IMR-90 (cell line): ENCODE measurements at regions not wholly inside any gene's neighbourhood (a gene's known extent, or its start where the extent isn't known, plus 50 kb on each side); places are given as distances from the start of the nearest gene placed in this dataset.

Experiments
- CHD1 ChIP-seq: IDR thresholded peaks from 2 replicates; pipeline ENCODE4 v1.6.1; 2012; ENCODE audit warnings: low read depth, low read length, improper control_type of control experiment
- CTCF ChIP-seq: conservative IDR thresholded peaks from 2 replicates; pipeline ENCODE4 v1.5.1; 2012; ENCODE audit warnings: mild to moderate bottlenecking, low read depth, low read length, improper control_type of control experiment
- ELK1 ChIP-seq: fragments of 150-350 bp; IDR thresholded peaks from 2 replicates; pipeline ENCODE4 v1.6.1; 2016; ENCODE audit warnings: low read depth, mild to moderate bottlenecking, low read length, moderate library complexity, borderline replicate concordance
- FOS ChIP-seq: fragments of 150-350 bp; IDR thresholded peaks from 2 replicates; pipeline ENCODE4 v1.6.1; 2016; ENCODE audit warnings: low read depth, low read length
- MAFK ChIP-seq: IDR thresholded peaks from 2 replicates; pipeline ENCODE4 v1.6.1; 2012; ENCODE audit warnings: low read depth, low read length, improper control_type of control experiment
- POLR2A ChIP-seq: IDR thresholded peaks from 2 replicates; pipeline ENCODE4 v1.6.1; 2012; ENCODE audit warnings: mild to moderate bottlenecking, low read depth, low read length
- SMC3 ChIP-seq: fragments of 150-350 bp; IDR thresholded peaks from 2 replicates; pipeline ENCODE4 v1.6.1; 2016; ENCODE audit warnings: low read depth, mild to moderate bottlenecking, antibody characterized with exemption, low read length, moderate library complexity

GRCh38 chr20:19920381-19921138 lies 96.6 kb upstream of the NAA20 start:
- no peak for TF ChIP-seq CTCF
- no peak for TF ChIP-seq POLR2A
- TF ChIP-seq SMC3: no peak
- no peak for TF ChIP-seq FOS
- no peak for TF ChIP-seq MAFK
- TF ChIP-seq CHD1: no peak
- TF ChIP-seq ELK1: no peak
